ENCODE measurements at regions not wholly inside any gene's neighbourhood (a gene's known extent, or its start where the extent isn't known, plus 50 kb on each side); places are given as distances from the start of the nearest gene placed in this dataset.

DNA sequence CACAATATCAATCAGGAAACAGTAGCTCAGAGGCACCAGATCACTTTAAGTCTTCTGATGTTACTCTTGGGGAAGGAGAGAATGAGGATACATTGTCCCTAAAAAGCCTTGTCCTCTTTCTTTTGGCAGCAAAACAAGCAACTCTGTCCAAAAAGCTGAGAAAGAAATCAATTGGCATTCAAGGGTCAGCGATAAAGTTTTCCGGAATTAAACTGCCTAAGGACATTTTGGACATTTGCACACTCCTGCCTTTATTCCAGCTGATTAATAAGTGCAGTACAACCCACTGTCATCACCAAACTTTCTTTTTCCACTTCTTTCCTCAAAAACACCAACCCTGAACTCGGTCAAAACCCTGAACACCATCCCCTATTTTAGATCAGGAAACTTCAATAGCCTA is 85.8 kb upstream of the FAM9A start:
- Histone ChIP-seq H3K27ac (ENCODE audit: low read length) (no peak overlapping the region), H3K9me3 (ENCODE audit: low read length) (no peaks in the 10 kb centered on the region), H3K4me3 (ENCODE audit: low read length) (no peak overlapping the region), H4K20me1 (ENCODE audit: insufficient read depth) (no peaks in the 10 kb centered on the region), H3K9me2 (ENCODE audit: insufficient read depth, low read length) (no peaks in the 10 kb centered on the region), H3K27me3 (ENCODE audit: insufficient read depth, low read depth, low read length) (no peaks in the 10 kb centered on the region), H3K4me2 (ENCODE audit: low read length) (no peak overlapping the region), H3F3A (ENCODE audit: insufficient read depth, low read length, poor library complexity, severe bottlenecking) (no peaks in the 10 kb centered on the region), H3K9ac (ENCODE audit: low read length) (no peak overlapping the region), H2AFZ (ENCODE audit: low read depth, low read length) (no peak overlapping the region), H3K79me2 (replicated peaks; ENCODE audit: insufficient read depth, low read length) (no peaks in the 10 kb centered on the region), H3K36me3 (ENCODE audit: insufficient read depth, low read length) (no peaks in the 10 kb centered on the region)
- TF ChIP-seq POLR2AphosphoS5 (IDR thresholded peaks at IDR 0.05): no peak
- no peak for TF ChIP-seq EZH2 (IDR thresholded peaks at IDR 0.05; ENCODE audit: borderline replicate concordance, insufficient read depth, low read length, poor library complexity, severe bottlenecking)

DNA sequence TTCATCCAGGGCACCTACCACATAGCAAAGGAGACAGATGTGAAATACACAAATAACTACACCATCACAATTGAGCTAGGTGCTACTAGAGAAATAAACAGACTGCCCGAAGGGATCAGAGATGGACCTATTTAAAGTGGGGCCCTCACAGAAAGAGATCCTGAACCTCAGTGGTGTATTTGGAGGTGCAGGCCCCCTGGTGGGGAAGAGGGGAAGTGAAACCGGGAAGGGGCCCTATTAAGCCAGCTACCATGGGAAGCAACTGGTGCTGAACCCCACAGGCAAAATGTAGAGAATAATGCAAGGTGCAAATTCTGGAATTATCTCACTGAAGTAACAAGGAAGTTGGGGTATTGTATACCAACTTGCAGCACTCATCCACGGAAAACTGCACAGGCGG is 78.6 kb upstream of the FAM9A start:
- no peaks in the 10 kb centered on the region for H3K27me3 ChIP-seq (ENCODE audit: insufficient read depth, low read depth, low read length)
- H3F3A ChIP-seq (ENCODE audit: insufficient read depth, low read length, poor library complexity, severe bottlenecking): no peaks in the 10 kb centered on the region
- no peak overlapping the region for H3K9ac ChIP-seq (ENCODE audit: low read length)
- no peak overlapping the region for H3K27ac ChIP-seq (ENCODE audit: low read length)
- H3K9me3 ChIP-seq (ENCODE audit: low read length): no peaks in the 10 kb centered on the region
- TF ChIP-seq EP300 (conservative IDR thresholded peaks at IDR 0.05; ENCODE audit: poor library complexity, severe bottlenecking) (no peak), SMC3 (conservative IDR thresholded peaks at IDR 0.05; ENCODE audit: poor library complexity) (no peak), RAD21 (conservative IDR thresholded peaks at IDR 0.05) (no peak), EZH2 (IDR thresholded peaks at IDR 0.05; ENCODE audit: borderline replicate concordance, insufficient read depth, low read length, poor library complexity, severe bottlenecking) (no peak), TAF1 (IDR thresholded peaks at IDR 0.05; ENCODE audit: low read depth) (no peak)
- TF ChIP-seq, protein P1, sequence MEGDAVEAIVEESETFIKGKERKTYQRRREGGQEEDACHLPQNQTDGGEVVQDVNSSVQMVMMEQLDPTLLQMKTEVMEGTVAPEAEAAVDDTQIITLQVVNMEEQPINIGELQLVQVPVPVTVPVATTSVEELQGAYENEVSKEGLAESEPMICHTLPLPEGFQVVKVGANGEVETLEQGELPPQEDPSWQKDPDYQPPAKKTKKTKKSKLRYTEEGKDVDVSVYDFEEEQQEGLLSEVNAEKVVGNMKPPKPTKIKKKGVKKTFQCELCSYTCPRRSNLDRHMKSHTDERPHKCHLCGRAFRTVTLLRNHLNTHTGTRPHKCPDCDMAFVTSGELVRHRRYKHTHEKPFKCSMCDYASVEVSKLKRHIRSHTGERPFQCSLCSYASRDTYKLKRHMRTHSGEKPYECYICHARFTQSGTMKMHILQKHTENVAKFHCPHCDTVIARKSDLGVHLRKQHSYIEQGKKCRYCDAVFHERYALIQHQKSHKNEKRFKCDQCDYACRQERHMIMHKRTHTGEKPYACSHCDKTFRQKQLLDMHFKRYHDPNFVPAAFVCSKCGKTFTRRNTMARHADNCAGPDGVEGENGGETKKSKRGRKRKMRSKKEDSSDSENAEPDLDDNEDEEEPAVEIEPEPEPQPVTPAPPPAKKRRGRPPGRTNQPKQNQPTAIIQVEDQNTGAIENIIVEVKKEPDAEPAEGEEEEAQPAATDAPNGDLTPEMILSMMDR (IDR thresholded peaks at IDR 0.05; ENCODE audit: poor library complexity, severe bottlenecking): no peak
- no peak overlapping the region for H2AFZ ChIP-seq (ENCODE audit: low read depth, low read length)
- no peaks in the 10 kb centered on the region for H3K79me2 ChIP-seq (replicated peaks; ENCODE audit: insufficient read depth, low read length)
- no peaks in the 10 kb centered on the region for H4K20me1 ChIP-seq (ENCODE audit: insufficient read depth)
- H3K9me2 ChIP-seq (ENCODE audit: insufficient read depth, low read length): no peaks in the 10 kb centered on the region
- no peak overlapping the region for H3K4me2 ChIP-seq (ENCODE audit: low read length)
- no peak overlapping the region for H3K4me3 ChIP-seq (ENCODE audit: low read length)
- no peaks in the 10 kb centered on the region for H3K36me3 ChIP-seq (ENCODE audit: insufficient read depth, low read length)

DNA sequence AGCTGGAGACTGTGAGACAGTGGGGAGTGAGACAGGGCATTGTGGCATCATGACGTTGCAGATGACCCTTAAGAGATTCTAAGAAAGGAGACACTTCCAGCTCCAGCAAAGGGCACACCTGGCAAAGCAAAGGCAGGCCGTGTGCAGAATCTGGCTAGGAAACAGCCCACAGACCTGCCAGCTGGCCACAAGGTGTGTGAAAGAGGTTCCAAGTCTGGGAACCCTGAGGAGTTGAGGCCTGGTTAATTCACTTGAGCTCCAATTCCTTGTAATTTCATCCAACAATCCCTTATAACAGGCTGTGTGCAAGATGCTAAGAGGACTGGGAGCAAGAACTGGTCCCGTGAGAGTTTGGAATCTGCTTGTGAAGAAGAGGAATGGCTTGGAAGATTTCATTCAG is 72.8 kb upstream of the FAM9A start:
- Histone ChIP-seq H2AFZ (ENCODE audit: low read depth, low read length) (no peak overlapping the region), H4K20me1 (ENCODE audit: insufficient read depth) (no peaks in the 10 kb centered on the region), H3K27ac (ENCODE audit: low read length) (no peak overlapping the region), H3K36me3 (ENCODE audit: insufficient read depth, low read length) (no peaks in the 10 kb centered on the region), H3K9me3 (ENCODE audit: low read length) (no peaks in the 10 kb centered on the region), H3K9ac (ENCODE audit: low read length) (no peak overlapping the region), H3F3A (ENCODE audit: insufficient read depth, low read length, poor library complexity, severe bottlenecking) (no peaks in the 10 kb centered on the region), H3K27me3 (ENCODE audit: insufficient read depth, low read depth, low read length) (no peaks in the 10 kb centered on the region), H3K4me3 (ENCODE audit: low read length) (no peak overlapping the region), H3K79me2 (replicated peaks; ENCODE audit: insufficient read depth, low read length) (no peaks in the 10 kb centered on the region), H3K4me2 (ENCODE audit: low read length) (no peak overlapping the region), H3K9me2 (ENCODE audit: insufficient read depth, low read length) (no peaks in the 10 kb centered on the region)
- TF ChIP-seq EZH2 (IDR thresholded peaks at IDR 0.05; ENCODE audit: borderline replicate concordance, insufficient read depth, low read length, poor library complexity, severe bottlenecking): no peak
- TF ChIP-seq, protein P2, sequence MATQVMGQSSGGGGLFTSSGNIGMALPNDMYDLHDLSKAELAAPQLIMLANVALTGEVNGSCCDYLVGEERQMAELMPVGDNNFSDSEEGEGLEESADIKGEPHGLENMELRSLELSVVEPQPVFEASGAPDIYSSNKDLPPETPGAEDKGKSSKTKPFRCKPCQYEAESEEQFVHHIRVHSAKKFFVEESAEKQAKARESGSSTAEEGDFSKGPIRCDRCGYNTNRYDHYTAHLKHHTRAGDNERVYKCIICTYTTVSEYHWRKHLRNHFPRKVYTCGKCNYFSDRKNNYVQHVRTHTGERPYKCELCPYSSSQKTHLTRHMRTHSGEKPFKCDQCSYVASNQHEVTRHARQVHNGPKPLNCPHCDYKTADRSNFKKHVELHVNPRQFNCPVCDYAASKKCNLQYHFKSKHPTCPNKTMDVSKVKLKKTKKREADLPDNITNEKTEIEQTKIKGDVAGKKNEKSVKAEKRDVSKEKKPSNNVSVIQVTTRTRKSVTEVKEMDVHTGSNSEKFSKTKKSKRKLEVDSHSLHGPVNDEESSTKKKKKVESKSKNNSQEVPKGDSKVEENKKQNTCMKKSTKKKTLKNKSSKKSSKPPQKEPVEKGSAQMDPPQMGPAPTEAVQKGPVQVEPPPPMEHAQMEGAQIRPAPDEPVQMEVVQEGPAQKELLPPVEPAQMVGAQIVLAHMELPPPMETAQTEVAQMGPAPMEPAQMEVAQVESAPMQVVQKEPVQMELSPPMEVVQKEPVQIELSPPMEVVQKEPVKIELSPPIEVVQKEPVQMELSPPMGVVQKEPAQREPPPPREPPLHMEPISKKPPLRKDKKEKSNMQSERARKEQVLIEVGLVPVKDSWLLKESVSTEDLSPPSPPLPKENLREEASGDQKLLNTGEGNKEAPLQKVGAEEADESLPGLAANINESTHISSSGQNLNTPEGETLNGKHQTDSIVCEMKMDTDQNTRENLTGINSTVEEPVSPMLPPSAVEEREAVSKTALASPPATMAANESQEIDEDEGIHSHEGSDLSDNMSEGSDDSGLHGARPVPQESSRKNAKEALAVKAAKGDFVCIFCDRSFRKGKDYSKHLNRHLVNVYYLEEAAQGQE (IDR thresholded peaks at IDR 0.05; ENCODE audit: borderline replicate concordance): no peak
- no peak for TF ChIP-seq SMC3 (conservative IDR thresholded peaks at IDR 0.05; ENCODE audit: poor library complexity)
- no peak for TF ChIP-seq TAF1 (IDR thresholded peaks at IDR 0.05; ENCODE audit: low read depth)
- no peak for TF ChIP-seq EP300 (conservative IDR thresholded peaks at IDR 0.05; ENCODE audit: poor library complexity, severe bottlenecking)
- TF ChIP-seq MXI1 (conservative IDR thresholded peaks at IDR 0.05; ENCODE audit: poor library complexity, severe bottlenecking): no peak
- TF ChIP-seq, protein P1 (IDR thresholded peaks at IDR 0.05; ENCODE audit: poor library complexity, severe bottlenecking): no peak
- TF ChIP-seq RAD21 (conservative IDR thresholded peaks at IDR 0.05): no peak
- TF ChIP-seq POLR2AphosphoS5 (IDR thresholded peaks at IDR 0.05): no peak

All from neural cell (in vitro differentiated cells).